DMS53 treated with DMSO at 0.1 percent for 48 hours (cell line): ENCODE measurements at regions not wholly inside any gene's neighbourhood (a gene's known extent, or its start where the extent isn't known, plus 50 kb on each side); places are given as distances from the start of the nearest gene placed in this dataset.
"Not testable (repeated sequence)": the region's sequence is repeated elsewhere in the genome, so short reads cannot be mapped to it uniquely, and the experiment has no call there.

Experiments used
- DNase-seq: peaks from one replicate; lab custom pipeline; 2025; ENCODE audit not compliant: unreplicated experiment; lab: John Stamatoyannopoulos, UW

GRCh38 chr13:90938848-90939247 lies 408.6 kb upstream of the MIR17HG start:
- DNase-seq: no peak

GRCh38 chr13:90943946-90944345 lies 403.5 kb upstream of the MIR17HG start:
- DNase-seq: no peak

GRCh38 chr13:90945146-90945545 lies 402.3 kb upstream of the MIR17HG start:
- not testable (repeated sequence) for DNase-seq

- DNase-seq: not testable (repeated sequence)
Observed at GRCh38 chr13:90946125-90946524, 401.4 kb upstream of the MIR17HG start.

GRCh38 chr13:90947976-90948375 lies 399.5 kb upstream of the MIR17HG start:
- no peak for DNase-seq

GRCh38 chr13:90950160-90950559 lies 397.3 kb upstream of the MIR17HG start:
- no peak for DNase-seq

- DNase-seq: no peak
Observed at GRCh38 chr13:90951663-90952062, 395.8 kb upstream of the MIR17HG start.

GRCh38 chr13:90952326-90952725 lies 395.2 kb upstream of the MIR17HG start:
- no peak for DNase-seq

GRCh38 chr13:90954605-90955195 lies 392.8 kb upstream of the MIR17HG start:
- DNase-seq: no peak

GRCh38 chr13:90956031-90956430 lies 391.5 kb upstream of the MIR17HG start:
- DNase-seq: no peak

- no peak for DNase-seq
Observed at GRCh38 chr13:90958866-90959265, 388.6 kb upstream of the MIR17HG start.

GRCh38 chr13:90968166-90968904 lies 379.2 kb upstream of the MIR17HG start:
- DNase-seq: no peak

- DNase-seq: no peak
Observed at GRCh38 chr13:90974249-90974975, 373.1 kb upstream of the MIR17HG start.

- no peak for DNase-seq
Observed at GRCh38 chr13:90979059-90979458, 368.4 kb upstream of the MIR17HG start.

GRCh38 chr13:90984756-90985155 lies 362.7 kb upstream of the MIR17HG start:
- DNase-seq: no peak

- DNase-seq: no peak
Observed at GRCh38 chr13:90995001-90995400, 352.5 kb upstream of the MIR17HG start.

GRCh38 chr13:90995614-90996013 lies 351.9 kb upstream of the MIR17HG start:
- DNase-seq: no peak

GRCh38 chr13:90997951-90998350 lies 349.5 kb upstream of the MIR17HG start:
- no peak for DNase-seq

- no peak for DNase-seq
Observed at GRCh38 chr13:90999401-90999800, 348.1 kb upstream of the MIR17HG start.

- no peak for DNase-seq
Observed at GRCh38 chr13:91001371-91001770, 346.1 kb upstream of the MIR17HG start.

GRCh38 chr13:91014696-91015095 lies 332.8 kb upstream of the MIR17HG start:
- DNase-seq: no peak

GRCh38 chr13:91017031-91017668 lies 330.3 kb upstream of the MIR17HG start:
- peak; percentile 16 for DNase-seq
